NCI-H2107 treated with DMSO at 0.1 percent for 48 hours (cell line): ENCODE measurements at regions not wholly inside any gene's neighbourhood (a gene's known extent, or its start where the extent isn't known, plus 50 kb on each side); places are given as distances from the start of the nearest gene placed in this dataset.
"Not testable (repeated sequence)": the region's sequence is repeated elsewhere in the genome, so short reads cannot be mapped to it uniquely, and the experiment has no call there.

Experiments used
- DNase-seq: peaks from one replicate; lab custom pipeline; 2025; ENCODE audit not compliant: unreplicated experiment; lab: John Stamatoyannopoulos, UW

GRCh38 chr9:31183866-31184265 lies 1200.6 kb upstream of the ACO1 start:
- no peak for DNase-seq

GRCh38 chr9:31185831-31186230 lies 1198.6 kb upstream of the ACO1 start:
- no peak for DNase-seq

DNA sequence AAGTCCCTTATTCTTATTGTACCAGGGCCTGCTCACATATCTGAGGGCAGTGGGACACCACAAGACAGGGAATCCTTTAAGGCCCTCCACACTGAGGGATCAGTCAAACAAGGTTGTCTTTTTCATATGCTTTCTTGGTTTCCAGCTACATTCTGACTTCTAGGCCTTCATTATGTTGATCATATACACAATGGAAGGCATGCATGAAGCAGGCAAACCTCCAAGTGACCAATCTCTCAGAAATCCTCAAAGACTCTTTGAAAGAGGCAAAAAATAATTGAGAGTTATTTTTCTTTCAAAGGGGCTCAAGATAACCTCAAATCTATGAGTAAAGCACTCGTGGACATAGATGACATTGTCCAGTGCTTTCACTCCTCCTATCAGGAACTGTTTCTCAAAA lies 1195.9 kb upstream of the ACO1 start:
- DNase-seq = no peak

- no peak for DNase-seq
These were observed 1173.4 kb upstream of the ACO1 start for GRCh38 chr9:31210978-31211570.

GRCh38 chr9:31229976-31230375 lies 1154.5 kb upstream of the ACO1 start:
- DNase-seq = not testable (repeated sequence)

DNA sequence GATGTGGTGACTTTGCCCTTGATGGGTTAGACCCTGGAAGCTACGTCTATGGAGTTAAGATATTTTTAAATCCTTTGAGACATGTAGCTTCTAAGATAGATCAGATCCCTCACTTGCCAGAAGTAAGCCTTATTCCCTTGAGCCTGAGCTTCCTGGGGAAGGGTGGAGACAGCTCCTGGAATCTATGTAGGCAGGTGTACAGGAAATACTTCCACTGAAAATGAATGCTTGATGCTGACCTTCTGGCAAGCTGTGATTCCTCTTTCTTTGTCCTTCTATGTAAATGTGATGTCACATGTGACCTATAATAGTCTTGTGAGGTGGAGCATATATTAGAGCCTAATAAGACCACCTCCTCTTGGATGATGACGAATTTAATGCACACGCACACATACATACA lies 1152.0 kb upstream of the ACO1 start:
- DNase-seq = no peak

GRCh38 chr9:31236344-31236743 lies 1148.1 kb upstream of the ACO1 start:
- DNase-seq = no peak

DNA sequence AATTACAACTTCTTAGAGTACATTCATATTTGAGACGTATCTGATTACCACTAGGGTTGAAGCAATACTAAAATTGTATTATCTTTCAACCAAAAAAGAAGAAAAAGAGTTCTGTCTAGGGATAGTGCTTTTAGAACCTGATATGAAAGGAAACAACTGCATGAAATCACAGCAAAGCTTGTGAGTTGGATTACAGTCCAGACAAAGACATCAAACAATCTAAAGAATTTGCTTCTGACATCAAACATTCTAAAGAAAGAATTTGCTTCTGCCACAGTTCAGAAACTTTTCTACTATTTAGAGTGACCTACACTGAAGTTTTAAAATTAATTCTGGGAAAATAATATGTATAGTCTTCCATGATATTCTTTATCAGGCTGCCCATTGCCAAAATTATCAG lies 1141.1 kb upstream of the ACO1 start:
- no peak for DNase-seq

- DNase-seq = no peak
These were observed 1136.3 kb upstream of the ACO1 start for GRCh38 chr9:31248156-31248555.

- no peak for DNase-seq
These were observed 1133.1 kb upstream of the ACO1 start for GRCh38 chr9:31251386-31251785.

DNA sequence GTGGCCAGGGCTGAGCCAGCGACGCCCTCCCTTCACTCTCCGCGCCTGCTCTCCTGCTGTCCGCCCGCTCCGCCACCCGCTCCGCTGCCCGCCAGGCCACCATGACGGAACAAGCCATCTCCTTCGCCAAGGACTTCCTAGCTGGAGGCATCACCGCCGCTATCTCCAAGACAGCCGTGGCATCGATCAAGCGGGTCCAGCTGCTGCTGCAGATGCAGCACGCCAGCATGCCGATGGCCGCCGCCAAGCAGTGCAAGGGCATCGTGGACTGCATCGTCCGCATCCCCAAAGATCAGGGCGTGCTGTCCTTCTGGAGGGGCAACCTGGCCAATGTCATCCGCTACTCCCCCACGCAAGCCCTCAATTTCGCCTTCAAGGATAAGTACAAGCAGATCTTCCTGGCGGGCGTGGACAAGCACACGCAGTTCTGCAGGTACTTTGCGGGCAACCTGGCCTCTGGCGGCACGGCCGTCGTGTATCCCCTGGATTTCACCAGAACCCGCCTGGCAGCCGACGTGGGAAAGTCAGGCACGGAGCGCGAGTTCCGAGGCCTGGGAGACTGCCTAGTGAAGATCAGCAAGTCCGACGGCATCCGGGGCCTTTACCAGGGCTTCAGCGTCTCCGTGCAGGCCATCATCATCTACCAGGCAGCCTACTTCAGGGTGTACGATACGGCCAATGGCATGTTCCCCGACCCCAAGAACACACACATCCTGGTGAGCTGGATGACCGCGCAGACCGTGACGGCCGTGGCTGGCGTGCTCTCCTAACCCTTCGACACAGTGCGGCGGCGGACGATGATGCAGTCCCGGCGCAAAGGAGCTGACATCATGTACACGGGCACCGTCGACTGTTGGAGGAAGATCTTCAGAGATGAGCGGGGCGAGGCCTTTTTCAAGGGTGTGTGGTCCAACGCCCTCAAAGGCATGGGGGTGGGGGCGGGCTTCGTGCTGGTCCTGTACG lies 1130.4 kb upstream of the ACO1 start:
- no peak for DNase-seq

GRCh38 chr9:31255211-31255610 lies 1129.2 kb upstream of the ACO1 start:
- no peak for DNase-seq

- DNase-seq = peak; percentile 80
These were observed 1124.6 kb upstream of the ACO1 start for GRCh38 chr9:31259824-31260223.

DNA sequence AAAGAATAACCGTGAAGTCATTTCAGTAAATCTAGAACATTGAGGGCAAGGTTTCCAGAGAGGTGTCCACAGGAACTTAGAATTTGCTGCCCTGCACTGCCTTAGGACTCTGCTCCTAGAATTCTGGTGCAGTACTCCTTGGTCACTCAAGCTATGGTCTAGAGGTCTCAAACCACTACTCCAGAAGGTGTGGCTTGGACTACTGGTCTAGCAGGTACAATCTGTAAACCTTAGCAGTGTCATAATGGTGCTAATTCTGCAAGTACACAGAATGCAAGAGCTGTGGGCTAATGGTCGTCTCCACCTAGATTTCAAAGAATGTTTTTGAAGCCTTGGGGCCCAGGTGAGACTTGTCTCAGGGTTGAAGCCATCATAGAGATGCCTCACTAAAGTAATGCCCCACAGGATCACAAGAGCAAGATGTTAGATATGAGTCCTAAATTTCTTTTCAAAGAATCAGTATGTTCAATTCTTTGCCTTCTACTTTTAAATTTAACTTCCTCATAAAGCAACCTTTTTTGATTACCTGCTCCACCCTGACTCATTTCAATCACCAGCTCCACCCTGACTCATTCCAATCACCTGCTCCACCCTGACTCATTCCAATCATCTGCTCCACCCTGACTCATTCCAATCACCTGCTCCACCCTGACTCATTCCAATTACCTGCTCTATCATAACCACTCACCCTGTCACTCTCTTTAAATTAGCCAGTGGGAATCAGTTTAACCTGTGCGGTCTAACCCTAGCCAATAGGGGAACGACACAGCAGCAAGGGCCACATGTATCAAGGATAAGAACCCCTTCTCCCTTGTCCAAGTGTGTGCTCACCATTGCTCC lies 1111.8 kb upstream of the ACO1 start:
- no peak for DNase-seq

- no peak for DNase-seq
These were observed 1109.0 kb upstream of the ACO1 start for GRCh38 chr9:31275419-31275818.

- no peak for DNase-seq
These were observed 1093.7 kb upstream of the ACO1 start for GRCh38 chr9:31290731-31291130.

GRCh38 chr9:31302620-31303418 lies 1081.6 kb upstream of the ACO1 start:
- DNase-seq = peak; percentile 1

GRCh38 chr9:31304576-31304975 lies 1079.9 kb upstream of the ACO1 start:
- no peak for DNase-seq

GRCh38 chr9:31314241-31314640 lies 1070.2 kb upstream of the ACO1 start:
- no peak for DNase-seq

- DNase-seq = no peak
These were observed 1063.9 kb upstream of the ACO1 start for GRCh38 chr9:31320494-31320893.

GRCh38 chr9:31321256-31321655 lies 1063.2 kb upstream of the ACO1 start:
- DNase-seq = no peak
